Heart left ventricle (tissue), 16 donors: ENCODE measurements at regions not wholly inside any gene's neighbourhood (a gene's known extent, or its start where the extent isn't known, plus 50 kb on each side); places are given as distances from the start of the nearest gene placed in this dataset.

Experiments used
- ATAC-seq, 4 donors: fragments of 200-7000 bp; cut with Tn5 transposase; one replicate each; pipeline ENCODE4 v1.9.1; 2020 to 2022; ENCODE audit warnings: moderate library complexity in 4 of 4, mild to moderate bottlenecking in 3 of 4, moderate number of reproducible peaks in 1 of 4
- DNase-seq, 5 donors: peaks; one replicate each; pipeline ENCODE4 v3.0.0-alpha.2; 2020
- H3K27ac ChIP-seq, 12 donors: fragments of 200-600 bp; sonication (generic) in 4 of 12; one replicate each; pipeline versions ENCODE4 v1.5.0 to v1.8.0; 2016 to 2022; ENCODE audit warnings: mild to moderate bottlenecking in 2 of 12
- H3K27me3 ChIP-seq, 9 donors: fragments of 200-600 bp; sonication (generic) in 2 of 9; one replicate each; pipeline versions ENCODE4 v1.5.1 to v1.8.0; 2016 to 2022; ENCODE audit warnings: mild to moderate bottlenecking in 3 of 9
- H3K36me3 ChIP-seq, 9 donors: fragments of 200-600 bp; sonication (generic) in 2 of 9; one replicate each; pipeline versions ENCODE4 v1.5.0 to v1.8.0; 2018 to 2022; ENCODE audit warnings: mild to moderate bottlenecking in 2 of 9
- H3K4me1 ChIP-seq, 12 donors: fragments of 200-600 bp; sonication (generic) in 4 of 12; one replicate each; pipeline versions ENCODE4 v1.5.0 to v1.8.0; 2016 to 2022; ENCODE audit warnings: mild to moderate bottlenecking in 3 of 12
- H3K4me3 ChIP-seq, 12 donors: fragments of 200-600 bp; sonication (generic) in 4 of 12; one replicate each; pipeline versions ENCODE4 v1.5.0 to v1.8.0; 2017 to 2022; ENCODE audit warnings: mild to moderate bottlenecking in 9 of 12, moderate library complexity in 4 of 12
- H3K9me3 ChIP-seq, 12 donors: fragments of 200-600 bp; sonication (generic) in 4 of 12; one replicate each; pipeline versions ENCODE4 v1.5.0 to v1.8.0; 2016 to 2022; ENCODE audit warnings: mild to moderate bottlenecking in 1 of 12
- POLR2A ChIP-seq, 2 donors: fragments of 450-650 bp; IDR thresholded peaks; one replicate each; pipeline ENCODE4 v1.6.1; 2017; ENCODE audit warnings: antibody characterized with exemption in 2 of 2, mild to moderate bottlenecking in 2 of 2, moderate library complexity in 2 of 2
- WGBS, 4 donors: extraction: QIAGEN DNeasy Blood & Tissue Kit in 2 of 4; methylation state at CpG; one replicate each; pipeline versions ENCODE4 v1.1.5 to v1.1.7; 2013 to 2018; 5-methylcytosine and 5-hydroxymethylcytosine counted together
- intact Hi-C, 10 donors: fragments of 100-400 bp; cut with DNase I; formaldehyde crosslinking; loops; one replicate each; pipeline versions ENCODE4 v1.11.1 to v1.14.2; 2022
- TF ChIP-seq, protein P1 (sequence below), 12 donors: fragments of 200-600 bp; sonication (generic) in 4 of 12; IDR thresholded peaks; one replicate each; pipeline versions ENCODE4 v1.5.0 to v1.8.0; 2018 to 2022; ENCODE audit warnings: antibody characterized with exemption in 12 of 12, mild to moderate bottlenecking in 5 of 12
- donor health status: ischemic (EF 13 %, LVEDD 7.1; RV severe dilation, severe dysfunction).
- donor health status: healthy with polysubstance abuse.
- donor health status: DM: no; HTN: yes; CAD: no.
- donor health status: DM: no; HTN: no; CAD: no.
- donor health status: ischemic (EF 25% LVEDD 6.9; RV normal size, moderate dysfunction).
- donor health status: ischemic (EF 25% LVEDD 5.7; RV mildly dilated, moderate dysfunction).
- donor health status: healthy.
- donor health status: DM: yes; HTN: yes; CAD: no.
- donor health status: ischemic (EF 35%, LVEDD 5.7; RV mildly dilated, moderate dysfunction).
- donor health status: nonischemic (EF 11% LVEDD 7.7; RV severe dilation, severe dysfunction).
- donor health status: DM: yes; HTN: yes; CAD: no.
- donor health status: PGD.
- donor health status: ischemic (EF 29% LVEDD 5.4; RV normal size, mild dysfunction).
- donor health status: nonischemic (EF 23%, LVEDD 6.1; RV moderate dilation, normal function).

DNA sequence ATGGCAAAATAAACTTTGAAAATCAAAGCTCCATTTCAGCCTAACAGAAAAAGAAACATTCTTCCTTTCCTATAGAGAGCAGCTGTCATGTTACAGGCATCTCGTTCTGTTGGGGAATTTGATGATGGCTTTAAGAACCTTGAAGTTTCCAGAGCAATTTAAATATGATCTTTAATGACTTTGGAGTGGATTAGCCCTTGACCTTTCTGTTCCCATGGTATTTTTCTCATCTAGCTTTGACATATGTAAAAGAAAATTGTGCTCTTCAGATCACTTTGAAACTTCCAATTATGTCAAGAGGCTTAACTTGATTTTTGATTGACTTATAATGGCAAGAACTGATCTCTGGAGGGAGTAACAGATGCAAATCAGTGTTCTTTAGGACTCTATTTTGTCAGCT, 157.6 kb upstream of the SEMA3E start:
- intact Hi-C loops, result no loop called here
- Histone ChIP-seq H3K27me3 (no peaks in the 10 kb centered on the region), H3K27ac (no peak overlapping the region), H3K4me3 (no peak overlapping the region), H3K4me1 (no peaks in the 10 kb centered on the region), H3K9me3 (no peaks in the 10 kb centered on the region), H3K36me3 (no peaks in the 10 kb centered on the region)
- no peak for TF ChIP-seq POLR2A (IDR thresholded peaks at IDR 0.05)
- TF ChIP-seq, protein P1, sequence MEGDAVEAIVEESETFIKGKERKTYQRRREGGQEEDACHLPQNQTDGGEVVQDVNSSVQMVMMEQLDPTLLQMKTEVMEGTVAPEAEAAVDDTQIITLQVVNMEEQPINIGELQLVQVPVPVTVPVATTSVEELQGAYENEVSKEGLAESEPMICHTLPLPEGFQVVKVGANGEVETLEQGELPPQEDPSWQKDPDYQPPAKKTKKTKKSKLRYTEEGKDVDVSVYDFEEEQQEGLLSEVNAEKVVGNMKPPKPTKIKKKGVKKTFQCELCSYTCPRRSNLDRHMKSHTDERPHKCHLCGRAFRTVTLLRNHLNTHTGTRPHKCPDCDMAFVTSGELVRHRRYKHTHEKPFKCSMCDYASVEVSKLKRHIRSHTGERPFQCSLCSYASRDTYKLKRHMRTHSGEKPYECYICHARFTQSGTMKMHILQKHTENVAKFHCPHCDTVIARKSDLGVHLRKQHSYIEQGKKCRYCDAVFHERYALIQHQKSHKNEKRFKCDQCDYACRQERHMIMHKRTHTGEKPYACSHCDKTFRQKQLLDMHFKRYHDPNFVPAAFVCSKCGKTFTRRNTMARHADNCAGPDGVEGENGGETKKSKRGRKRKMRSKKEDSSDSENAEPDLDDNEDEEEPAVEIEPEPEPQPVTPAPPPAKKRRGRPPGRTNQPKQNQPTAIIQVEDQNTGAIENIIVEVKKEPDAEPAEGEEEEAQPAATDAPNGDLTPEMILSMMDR (IDR thresholded peaks at IDR 0.05), result no peak
- WGBS, 4 donors, result 22 to 31% (median 28%) methylated on average over 1 of the region's 1 CpG
- DNase-seq (no peak), ATAC-seq (no peak)

DNA sequence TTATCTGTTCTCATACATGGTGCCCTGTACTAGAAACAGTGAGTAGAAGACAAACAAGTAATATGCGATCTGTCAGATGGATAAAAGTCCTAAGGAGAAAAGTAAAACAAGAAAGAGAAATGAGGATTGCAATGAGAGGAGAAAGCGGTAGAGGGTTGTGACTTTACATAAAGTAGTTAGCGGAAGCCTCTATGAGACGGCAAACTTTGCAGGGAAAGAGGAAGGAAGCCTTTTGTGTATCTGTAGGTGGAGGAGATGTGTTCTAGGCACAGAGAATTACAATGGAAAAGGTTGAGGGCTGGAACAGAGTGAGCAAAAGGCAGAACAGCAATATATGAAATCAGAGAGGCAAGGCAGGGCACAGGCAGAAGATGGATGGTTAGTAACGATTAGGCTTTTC, 150.4 kb upstream of the SEMA3E start:
- intact Hi-C loops, result no loop called here
- H3K4me3 ChIP-seq, result no peak overlapping the region
- 82 to 90% (median 85%) methylated on average over 5 of the region's 5 CpGs for WGBS, 4 donors
- DNase-seq (no peak), ATAC-seq (no peak)
- TF ChIP-seq, protein P1 (IDR thresholded peaks at IDR 0.05), result no peak
- no peak for TF ChIP-seq POLR2A (IDR thresholded peaks at IDR 0.05)
- no peaks in the 10 kb centered on the region for H3K36me3 ChIP-seq
- H3K9me3 ChIP-seq, result peaks cover 0 to 5% (median 0%) of the 10 kb centered on the region in 12 donors
- H3K27ac ChIP-seq, result no peak overlapping the region
- H3K4me1 ChIP-seq, result no peaks in the 10 kb centered on the region
- H3K27me3 ChIP-seq, result no peaks in the 10 kb centered on the region

DNA sequence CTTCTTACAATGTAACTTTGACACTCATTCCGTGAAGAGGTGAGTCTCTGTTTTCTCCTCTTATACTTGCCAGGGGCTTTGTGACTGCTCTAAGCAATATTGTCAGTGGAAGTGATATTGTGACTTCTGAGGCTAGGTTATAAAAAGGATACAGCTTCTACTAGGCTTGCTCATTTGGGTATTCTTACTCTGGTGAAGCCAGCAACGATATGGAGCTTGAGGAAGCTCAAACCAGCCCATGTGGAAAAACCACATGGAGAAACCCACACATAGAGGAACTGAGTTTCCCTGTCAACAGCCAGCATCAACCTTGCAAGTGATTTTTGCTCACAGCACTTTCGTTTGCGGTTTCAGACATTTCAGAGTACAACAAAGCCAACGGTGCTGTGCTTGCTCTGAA, 149.6 kb upstream of the SEMA3E start:
- H3K4me1 ChIP-seq, result no peaks in the 10 kb centered on the region
- intact Hi-C loops, result no loop called here
- DNase-seq (no peak), ATAC-seq (no peak)
- no peak overlapping the region for H3K27ac ChIP-seq
- no peak overlapping the region for H3K4me3 ChIP-seq
- H3K9me3 ChIP-seq, result peaks cover 0 to 5% (median 0%) of the 10 kb centered on the region in 12 donors
- no peaks in the 10 kb centered on the region for H3K27me3 ChIP-seq
- WGBS, 4 donors, result 78 to 87% (median 84%) methylated on average over 5 of the region's 5 CpGs
- TF ChIP-seq, protein P1 (IDR thresholded peaks at IDR 0.05), result no peak
- TF ChIP-seq POLR2A (IDR thresholded peaks at IDR 0.05), result no peak
- no peaks in the 10 kb centered on the region for H3K36me3 ChIP-seq

DNA sequence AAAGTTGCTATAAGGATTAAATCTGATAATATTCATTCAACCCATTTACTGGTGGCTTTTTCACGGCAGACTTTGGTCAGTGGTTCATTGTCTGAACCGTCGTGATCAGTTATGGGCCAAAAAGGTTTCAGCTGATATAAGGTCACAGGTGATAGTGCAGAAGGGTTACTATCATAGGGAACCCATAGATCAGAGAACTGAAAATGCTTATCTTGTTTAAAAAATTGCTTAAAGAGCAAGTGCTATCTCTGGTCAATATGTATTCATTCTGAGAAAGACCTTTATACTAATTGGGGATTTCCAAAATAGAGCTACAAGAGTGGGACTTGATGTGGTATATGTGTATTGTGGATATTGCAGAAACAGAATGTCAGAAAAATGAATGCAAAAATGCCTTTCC, 147.8 kb upstream of the SEMA3E start:
- Histone ChIP-seq H3K4me3 (no peak overlapping the region), H3K36me3 (no peaks in the 10 kb centered on the region), H3K27me3 (no peaks in the 10 kb centered on the region), H3K27ac (no peak overlapping the region), H3K9me3 (peaks cover 0 to 5% (median 0%) of the 10 kb centered on the region in 12 donors), H3K4me1 (no peaks in the 10 kb centered on the region)
- DNase-seq (no peak), ATAC-seq (no peak)
- no peak for TF ChIP-seq POLR2A (IDR thresholded peaks at IDR 0.05)
- TF ChIP-seq, protein P1 (IDR thresholded peaks at IDR 0.05), result no peak
- intact Hi-C loops, result no loop called here
- WGBS, 4 donors, result 80 to 84% (median 82%) methylated on average over 3 of the region's 3 CpGs
